ENCODE measurements at regions not wholly inside any gene's neighbourhood (a gene's known extent, or its start where the extent isn't known, plus 50 kb on each side); places are given as distances from the start of the nearest gene placed in this dataset.

DNA sequence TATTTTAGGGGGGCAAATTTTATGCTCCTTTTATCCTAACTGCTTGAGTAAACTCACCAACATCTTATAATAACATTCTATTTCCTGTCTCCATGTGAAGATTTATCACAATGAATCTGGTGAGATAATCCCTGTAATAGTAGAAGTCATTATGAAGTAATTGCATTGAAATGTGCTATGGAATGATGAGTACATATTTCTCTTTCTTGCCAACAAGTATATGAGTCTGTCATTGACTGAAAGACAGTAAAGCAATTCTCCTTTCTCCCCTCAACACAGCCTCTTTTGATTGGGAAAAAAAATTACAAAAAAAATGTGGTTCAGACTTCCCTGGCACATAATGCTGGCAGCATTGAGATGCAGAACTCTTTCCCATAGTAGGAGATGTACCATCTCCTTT is 459.2 kb upstream of the RGMB start:
- TF ChIP-seq, protein P1, sequence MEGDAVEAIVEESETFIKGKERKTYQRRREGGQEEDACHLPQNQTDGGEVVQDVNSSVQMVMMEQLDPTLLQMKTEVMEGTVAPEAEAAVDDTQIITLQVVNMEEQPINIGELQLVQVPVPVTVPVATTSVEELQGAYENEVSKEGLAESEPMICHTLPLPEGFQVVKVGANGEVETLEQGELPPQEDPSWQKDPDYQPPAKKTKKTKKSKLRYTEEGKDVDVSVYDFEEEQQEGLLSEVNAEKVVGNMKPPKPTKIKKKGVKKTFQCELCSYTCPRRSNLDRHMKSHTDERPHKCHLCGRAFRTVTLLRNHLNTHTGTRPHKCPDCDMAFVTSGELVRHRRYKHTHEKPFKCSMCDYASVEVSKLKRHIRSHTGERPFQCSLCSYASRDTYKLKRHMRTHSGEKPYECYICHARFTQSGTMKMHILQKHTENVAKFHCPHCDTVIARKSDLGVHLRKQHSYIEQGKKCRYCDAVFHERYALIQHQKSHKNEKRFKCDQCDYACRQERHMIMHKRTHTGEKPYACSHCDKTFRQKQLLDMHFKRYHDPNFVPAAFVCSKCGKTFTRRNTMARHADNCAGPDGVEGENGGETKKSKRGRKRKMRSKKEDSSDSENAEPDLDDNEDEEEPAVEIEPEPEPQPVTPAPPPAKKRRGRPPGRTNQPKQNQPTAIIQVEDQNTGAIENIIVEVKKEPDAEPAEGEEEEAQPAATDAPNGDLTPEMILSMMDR (IDR thresholded peaks at IDR 0.05): no peak
- no peak for TF ChIP-seq POLR2A (IDR thresholded peaks at IDR 0.05)
- no peak for TF ChIP-seq POLR2AphosphoS5 (IDR thresholded peaks at IDR 0.05; ENCODE audit: insufficient read depth in 1 of 2, low read depth in 1 of 2)
